ENCODE measurements at regions not wholly inside any gene's neighbourhood (a gene's known extent, or its start where the extent isn't known, plus 50 kb on each side); places are given as distances from the start of the nearest gene placed in this dataset.

GRCh38 chr6:156160007-156160794 lies 617.0 kb upstream of the ARID1B start:
- DNase-seq (ENCODE audit: low read depth), result no peak

DNA sequence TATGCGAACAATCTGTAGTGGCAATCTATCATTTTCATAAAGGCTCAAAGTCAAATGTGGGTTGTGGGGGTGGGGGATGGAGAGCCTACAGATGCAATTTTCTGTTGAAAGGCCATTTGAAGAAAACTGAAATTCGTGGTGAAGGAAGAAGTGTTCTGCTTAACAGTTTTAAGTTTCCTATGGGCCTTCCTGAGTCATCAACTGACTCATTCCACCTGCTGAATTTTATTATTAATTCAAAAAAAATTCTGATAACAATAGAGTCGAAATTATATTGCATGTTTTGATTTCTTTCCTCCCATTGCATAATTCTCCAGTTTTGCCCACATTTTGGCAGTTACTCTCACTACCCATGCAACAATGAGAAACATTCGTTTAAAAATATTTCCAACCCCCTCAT lies 622.3 kb upstream of the ARID1B start:
- no peak for DNase-seq (ENCODE audit: low read depth)

DNA sequence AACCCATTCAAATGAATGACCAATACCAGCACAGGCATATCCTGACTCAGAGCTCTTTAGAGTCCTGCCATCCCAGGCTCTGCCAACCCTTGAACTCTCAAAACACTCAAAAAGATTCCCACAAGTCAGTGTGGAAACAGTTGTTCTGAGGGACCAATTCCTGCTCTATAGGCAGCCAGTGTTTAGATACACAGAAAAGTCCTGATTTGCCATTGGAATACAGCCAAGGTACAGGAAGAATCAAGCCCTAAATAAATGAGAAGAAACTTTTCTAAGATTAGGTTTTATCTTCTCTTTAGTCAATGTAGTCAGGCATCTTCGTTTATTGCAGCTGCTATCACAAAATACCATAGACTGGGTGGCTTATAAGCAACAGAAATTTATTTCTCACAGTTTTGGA lies 626.8 kb upstream of the ARID1B start:
- DNase-seq (ENCODE audit: low read depth), result no peak

GRCh38 chr6:156146891-156147290 lies 630.3 kb upstream of the ARID1B start:
- no peak for DNase-seq (ENCODE audit: low read depth)

DNA sequence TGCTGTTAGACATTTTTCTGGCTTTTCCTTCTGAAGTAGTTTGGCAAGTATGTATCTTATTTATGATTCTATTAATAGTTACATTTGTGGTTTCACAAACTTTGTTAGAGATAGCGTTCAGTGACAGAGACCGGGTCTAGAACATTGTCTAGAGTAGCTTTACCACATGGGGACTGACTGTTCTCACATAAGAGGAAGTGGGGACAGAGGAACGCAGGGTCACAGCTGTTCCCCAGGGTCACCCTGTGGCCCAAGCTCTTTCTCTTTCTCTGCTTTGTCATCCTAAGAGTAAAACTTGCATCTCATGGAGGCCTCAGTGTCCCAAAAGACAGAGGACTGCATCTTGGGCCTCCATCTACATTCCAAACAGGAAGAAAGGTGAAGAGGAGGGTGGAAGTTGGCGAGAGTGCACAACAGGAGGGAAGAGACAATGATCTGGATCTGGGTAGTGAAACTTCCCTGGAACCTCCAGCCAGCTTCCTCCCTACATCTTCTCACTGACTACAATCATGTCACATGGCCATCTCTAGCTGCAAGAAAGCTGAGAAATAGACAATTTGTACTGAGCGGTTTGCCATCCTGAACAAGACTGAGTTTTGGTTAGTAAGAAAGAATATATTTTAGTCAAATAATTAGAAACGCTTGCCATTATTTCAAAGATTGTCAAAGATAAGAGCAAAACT lies 645.8 kb upstream of the ARID1B start:
- DNase-seq (ENCODE audit: low read depth), result no peak

- no peak for DNase-seq (ENCODE audit: low read depth)
These were observed 650.6 kb upstream of the ARID1B start for GRCh38 chr6:156126535-156126934.

DNA sequence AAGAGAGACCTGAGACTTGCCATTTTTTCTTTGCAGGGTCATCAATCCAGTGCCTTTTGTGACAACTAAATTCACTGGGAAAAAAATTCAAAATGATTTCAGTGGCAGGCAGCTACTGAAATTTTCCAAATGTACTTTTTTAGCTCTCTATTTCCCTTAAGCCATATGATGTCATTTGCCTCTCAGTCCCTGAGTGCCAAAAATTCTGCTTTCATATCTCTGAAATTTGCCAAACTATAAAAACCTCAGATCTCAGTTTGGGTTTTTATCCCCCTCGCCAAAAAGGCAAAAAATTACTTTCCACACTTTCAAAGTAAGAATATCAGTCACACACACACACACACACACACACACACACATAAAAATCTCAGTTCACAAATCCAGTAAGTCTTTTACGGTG lies 651.3 kb upstream of the ARID1B start:
- no peak for DNase-seq (ENCODE audit: low read depth)

DNA sequence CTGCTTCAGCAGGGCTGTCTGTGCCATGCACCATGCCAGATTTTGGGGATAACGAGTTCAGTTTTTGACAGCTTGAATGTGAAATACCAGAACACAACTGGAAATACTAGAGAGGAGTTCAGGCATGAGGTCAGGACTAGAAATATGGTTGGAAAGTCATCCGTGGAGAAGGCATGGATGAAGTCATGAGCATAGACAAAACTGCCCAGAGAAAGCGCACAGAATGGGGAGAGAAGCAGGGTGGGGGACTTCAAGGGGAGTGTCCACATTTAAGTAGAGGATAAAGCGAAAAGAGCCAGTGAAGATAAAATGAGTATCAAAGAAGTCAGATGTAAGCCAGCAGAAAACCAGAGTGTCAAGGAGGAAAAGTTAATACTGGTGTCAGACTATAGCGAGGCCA lies 653.4 kb upstream of the ARID1B start:
- no peak for DNase-seq (ENCODE audit: low read depth)

GRCh38 chr6:156121973-156122372 lies 655.2 kb upstream of the ARID1B start:
- DNase-seq (ENCODE audit: low read depth), result no peak

DNA sequence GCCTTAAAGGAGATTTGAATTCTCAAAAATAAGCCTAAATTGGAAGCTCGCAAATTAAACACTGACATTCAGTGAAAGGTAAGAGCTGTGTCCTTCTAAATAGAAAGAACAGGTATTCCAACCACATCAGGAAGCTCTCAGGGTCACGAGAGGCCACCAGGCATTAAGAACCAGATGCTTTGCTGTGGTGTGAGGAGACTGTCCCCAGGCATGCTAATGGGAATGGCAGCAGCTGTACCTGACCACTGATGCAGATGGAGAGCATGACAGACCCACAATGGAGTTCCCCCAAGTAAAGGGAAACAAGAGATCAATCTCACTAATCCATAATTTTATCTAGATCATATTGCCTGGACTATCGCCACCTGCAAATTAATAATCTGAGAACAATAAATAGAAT lies 658.9 kb upstream of the NOX3 start:
- no peak for DNase-seq (ENCODE audit: low read depth)

DNA sequence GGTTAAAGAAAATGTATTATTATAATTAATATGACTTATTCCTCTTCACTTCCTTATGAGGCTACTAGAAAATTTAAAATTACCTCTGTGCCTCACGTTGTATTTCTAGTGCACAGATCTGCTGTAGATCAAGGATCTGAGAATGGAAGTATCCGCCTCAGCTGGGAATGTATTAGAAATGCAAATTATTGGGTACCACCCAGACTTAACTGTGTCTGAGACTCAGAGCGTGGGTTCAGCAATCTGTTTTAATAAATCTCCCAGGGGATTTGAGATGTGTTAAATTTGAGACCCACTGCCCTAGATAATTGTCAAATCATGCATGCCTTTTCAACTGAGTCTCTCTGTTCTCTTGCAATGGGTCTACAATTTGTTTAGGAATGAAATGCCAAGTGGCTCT lies 658.0 kb upstream of the NOX3 start:
- no peak for DNase-seq (ENCODE audit: low read depth)

- DNase-seq (ENCODE audit: low read depth), result no peak
These were observed 656.3 kb upstream of the NOX3 start for GRCh38 chr6:156111913-156112312.

DNA sequence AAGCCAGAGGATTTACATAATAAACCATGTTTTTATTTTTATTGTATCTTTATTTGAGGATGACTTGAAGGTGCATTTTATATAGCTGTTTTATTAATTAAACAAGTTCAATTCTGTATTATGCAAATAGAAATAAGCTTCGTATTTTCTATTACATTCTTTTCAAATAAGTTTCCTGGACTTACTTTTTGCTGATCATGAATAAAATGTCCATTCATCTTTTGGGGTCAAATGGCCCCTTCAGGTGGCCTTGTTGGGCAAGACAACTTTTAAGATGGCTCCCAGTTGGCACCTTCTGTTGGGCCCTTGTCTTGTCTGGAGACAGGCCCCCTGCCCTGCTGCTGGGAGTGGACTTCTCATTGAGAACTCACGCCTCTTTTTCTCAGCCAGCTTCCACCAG lies 654.6 kb upstream of the NOX3 start:
- DNase-seq (ENCODE audit: low read depth), result no peak

DNA sequence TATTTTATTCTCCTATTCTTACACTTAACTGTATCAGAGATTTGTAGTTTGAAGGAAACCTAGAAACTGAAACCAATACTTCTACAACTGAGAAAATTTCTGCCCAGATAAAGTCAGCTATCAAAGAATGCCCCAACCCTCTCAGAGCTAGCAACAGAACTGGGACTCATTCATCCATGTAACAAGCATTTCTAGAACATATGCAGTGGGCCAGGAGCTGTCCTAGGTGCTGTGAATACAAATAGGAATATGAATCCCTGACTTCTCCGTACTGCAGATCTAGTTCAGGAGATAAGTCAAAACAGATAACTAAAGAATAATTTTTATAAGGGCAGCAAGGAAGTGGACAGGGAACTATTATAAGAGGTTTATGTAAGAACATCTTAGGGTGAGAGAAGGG lies 654.1 kb upstream of the NOX3 start:
- no peak for DNase-seq (ENCODE audit: low read depth)

DNA sequence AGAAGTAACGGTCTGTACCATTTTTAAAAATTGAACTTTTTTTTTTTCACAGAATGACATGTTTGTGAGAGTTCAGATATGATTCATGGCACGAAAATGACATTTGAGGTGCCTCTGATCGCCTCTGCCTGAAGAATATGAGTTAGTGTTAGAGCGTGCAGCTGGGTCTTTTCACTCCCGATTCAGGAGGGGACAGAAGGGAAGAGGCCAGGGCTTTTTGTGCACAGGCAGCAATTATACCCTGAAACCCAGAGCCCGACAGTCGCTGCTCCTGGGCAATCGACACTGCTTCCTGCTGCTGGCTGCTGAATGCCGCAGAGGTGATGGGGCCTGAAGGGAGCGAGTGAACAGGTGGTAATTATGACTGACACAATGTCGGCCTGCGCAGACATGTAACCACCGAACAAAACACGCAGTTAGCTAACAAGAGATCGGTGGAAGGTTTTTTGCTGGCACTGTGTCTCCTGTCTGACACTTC lies 652.0 kb upstream of the NOX3 start:
- DNase-seq (ENCODE audit: low read depth), result no peak

DNA sequence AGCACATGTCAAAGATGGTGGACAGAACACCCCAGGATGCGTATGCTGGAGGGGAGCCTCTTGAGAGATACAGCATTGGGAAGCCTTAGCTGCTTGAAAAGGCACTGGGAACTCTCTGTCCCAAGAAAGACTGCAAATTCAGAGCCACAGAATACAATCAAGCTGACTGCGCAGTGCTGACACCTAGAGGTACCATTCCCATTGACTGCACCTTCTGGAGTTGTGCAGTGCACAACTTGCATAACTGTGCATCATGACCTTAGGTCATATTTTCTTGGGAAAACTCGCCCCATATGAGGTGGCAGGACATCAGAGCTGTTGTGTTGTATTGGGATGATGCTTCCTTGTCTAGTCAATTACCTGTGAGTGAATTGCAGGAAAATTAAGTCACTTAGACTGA lies 646.5 kb upstream of the NOX3 start:
- DNase-seq (ENCODE audit: low read depth), result no peak

- DNase-seq (ENCODE audit: low read depth), result no peak
These were observed 643.2 kb upstream of the NOX3 start for GRCh38 chr6:156098839-156099238.

DNA sequence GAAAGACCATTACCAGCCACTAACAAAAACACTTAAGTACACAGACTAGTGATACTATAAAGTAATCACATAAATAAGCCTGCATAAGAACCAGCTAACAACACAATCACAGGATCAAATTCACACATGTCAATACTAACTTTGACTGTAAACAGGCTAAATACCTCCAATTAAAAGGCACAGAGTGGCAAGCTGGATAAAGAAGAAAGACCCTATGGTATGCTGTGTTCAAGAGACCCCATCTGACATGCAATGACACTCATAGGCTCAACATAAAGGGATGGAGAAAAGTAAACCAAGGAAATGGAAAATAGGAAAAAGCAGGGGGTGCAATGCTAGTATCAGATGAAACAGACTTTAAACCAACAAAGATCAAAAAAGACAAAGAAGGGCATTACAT lies 631.8 kb upstream of the NOX3 start:
- DNase-seq (ENCODE audit: low read depth), result no peak

- DNase-seq (ENCODE audit: low read depth), result no peak
These were observed 626.4 kb upstream of the NOX3 start for GRCh38 chr6:156082012-156082411.

DNA sequence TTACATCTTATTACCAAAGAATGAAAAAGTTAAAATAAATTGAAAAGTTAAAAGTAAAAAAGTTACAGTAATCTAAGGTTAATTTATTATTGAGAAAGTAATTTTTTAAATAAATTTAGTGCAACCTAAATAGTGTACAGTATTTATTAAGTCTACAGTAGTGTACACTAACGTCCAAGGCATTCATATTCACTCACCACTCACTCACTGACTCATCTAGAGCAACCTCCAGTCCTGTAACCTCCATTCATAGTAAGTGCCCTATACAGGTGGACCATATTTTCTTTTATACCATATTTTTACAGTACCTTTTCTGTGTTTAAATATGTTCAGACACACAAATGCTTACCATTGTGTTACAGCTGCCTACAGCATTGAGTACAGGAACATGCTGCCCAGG lies 624.7 kb upstream of the NOX3 start:
- DNase-seq (ENCODE audit: low read depth), result no peak

DNA sequence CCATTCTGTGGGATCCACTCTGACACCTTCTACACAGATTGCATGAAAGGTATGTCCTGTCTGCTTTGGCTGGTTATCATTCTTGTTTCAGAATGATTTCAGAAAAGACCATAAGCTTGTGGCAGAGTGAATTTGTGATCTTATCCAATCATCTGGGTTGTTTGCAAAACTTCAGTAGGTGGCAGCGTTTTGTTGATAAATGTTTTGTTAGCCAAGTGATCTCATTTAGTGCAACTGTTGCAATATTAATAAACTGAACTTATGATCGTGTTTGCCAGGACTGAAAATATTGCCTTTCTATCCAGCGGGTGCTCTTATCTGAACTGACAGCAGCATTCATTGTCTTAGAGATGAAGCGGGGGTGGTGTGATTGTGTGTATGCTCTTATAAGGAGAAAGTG lies 613.2 kb upstream of the NOX3 start:
- DNase-seq (ENCODE audit: low read depth), result no peak

GRCh38 chr6:156065849-156066248 lies 610.2 kb upstream of the NOX3 start:
- no peak for DNase-seq (ENCODE audit: low read depth)

DNA sequence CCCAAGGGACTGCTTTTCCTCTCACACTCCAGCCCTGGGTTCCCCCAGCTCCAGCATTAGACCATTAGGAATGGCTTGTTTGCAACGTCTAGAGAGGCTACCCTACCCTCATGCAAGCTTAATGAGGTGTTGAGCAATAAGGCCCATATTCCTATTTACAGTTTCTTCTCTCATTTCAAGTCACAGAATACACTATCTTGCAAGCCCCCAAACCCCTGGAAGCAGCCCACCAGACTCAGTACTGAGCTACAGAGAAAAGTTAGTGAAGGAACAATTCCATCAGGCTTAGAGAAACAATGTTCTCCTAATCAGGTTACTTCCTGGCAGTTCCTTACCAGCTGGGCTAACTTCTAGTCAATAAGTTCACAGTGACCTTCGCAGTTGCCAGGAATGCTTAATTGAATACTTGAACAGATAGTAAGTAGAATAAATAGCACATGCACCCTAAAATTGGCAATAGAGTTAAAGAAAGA lies 606.5 kb upstream of the NOX3 start:
- no peak for DNase-seq (ENCODE audit: low read depth)

Data from Daoy (cell line).